Kidney epithelial cell (primary cell): ENCODE measurements at regions not wholly inside any gene's neighbourhood (a gene's known extent, or its start where the extent isn't known, plus 50 kb on each side); places are given as distances from the start of the nearest gene placed in this dataset.

ENCODE experiments used
- DNase-seq: peaks from one replicate; pipeline ENCODE4 v3.0.0-alpha.2; 2010; ENCODE audit warnings: low read depth
- H3K27me3 ChIP-seq: 2 replicates; pipeline ENCODE4 v1.6.0; 2011; ENCODE audit warnings: low read length; ENCODE audit not compliant: control insufficient read depth, insufficient read depth
- H3K36me3 ChIP-seq: 2 replicates; pipeline ENCODE4 v1.5.1; 2011; ENCODE audit warnings: low read length; ENCODE audit not compliant: control insufficient read depth, insufficient read depth
- H3K4me3 ChIP-seq: 2 replicates; pipeline ENCODE4 v1.5.1; 2011; ENCODE audit warnings: low read depth, mild to moderate bottlenecking, control low read depth, low read length
- TF ChIP-seq, protein P1 (sequence below): IDR thresholded peaks from 2 replicates; pipeline ENCODE4 v1.5.1; 2011; ENCODE audit warnings: mild to moderate bottlenecking, moderate library complexity, low read length, control low read depth, inconsistent platforms; ENCODE audit not compliant: insufficient read depth, poor library complexity, severe bottlenecking

DNA sequence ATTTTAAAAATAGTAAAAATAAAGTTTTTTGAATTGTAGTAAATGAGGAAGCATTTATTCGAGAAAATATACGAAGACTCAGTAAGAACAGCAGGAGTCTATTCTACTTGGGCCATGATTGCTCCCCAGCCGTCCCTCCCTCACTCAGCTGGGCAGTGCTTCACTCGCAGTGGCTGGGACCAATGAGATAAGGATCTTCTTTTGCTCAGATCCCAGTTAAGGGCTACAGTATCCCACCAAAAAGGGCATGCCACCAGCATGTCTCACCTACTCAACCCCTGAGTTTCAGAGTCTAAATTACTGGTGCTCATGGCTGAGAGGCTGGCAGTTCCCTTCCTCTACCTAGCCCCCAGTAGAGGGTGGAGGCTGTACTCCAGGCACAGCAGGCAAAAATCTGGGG is 455.7 kb upstream of the PFKP start:
- TF ChIP-seq, protein P1, sequence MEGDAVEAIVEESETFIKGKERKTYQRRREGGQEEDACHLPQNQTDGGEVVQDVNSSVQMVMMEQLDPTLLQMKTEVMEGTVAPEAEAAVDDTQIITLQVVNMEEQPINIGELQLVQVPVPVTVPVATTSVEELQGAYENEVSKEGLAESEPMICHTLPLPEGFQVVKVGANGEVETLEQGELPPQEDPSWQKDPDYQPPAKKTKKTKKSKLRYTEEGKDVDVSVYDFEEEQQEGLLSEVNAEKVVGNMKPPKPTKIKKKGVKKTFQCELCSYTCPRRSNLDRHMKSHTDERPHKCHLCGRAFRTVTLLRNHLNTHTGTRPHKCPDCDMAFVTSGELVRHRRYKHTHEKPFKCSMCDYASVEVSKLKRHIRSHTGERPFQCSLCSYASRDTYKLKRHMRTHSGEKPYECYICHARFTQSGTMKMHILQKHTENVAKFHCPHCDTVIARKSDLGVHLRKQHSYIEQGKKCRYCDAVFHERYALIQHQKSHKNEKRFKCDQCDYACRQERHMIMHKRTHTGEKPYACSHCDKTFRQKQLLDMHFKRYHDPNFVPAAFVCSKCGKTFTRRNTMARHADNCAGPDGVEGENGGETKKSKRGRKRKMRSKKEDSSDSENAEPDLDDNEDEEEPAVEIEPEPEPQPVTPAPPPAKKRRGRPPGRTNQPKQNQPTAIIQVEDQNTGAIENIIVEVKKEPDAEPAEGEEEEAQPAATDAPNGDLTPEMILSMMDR: no peak
- Histone ChIP-seq H3K4me3 (no peak overlapping the region), H3K36me3 (no peaks in the 10 kb centered on the region), H3K27me3 (no peaks in the 10 kb centered on the region)
- no peak for DNase-seq

DNA sequence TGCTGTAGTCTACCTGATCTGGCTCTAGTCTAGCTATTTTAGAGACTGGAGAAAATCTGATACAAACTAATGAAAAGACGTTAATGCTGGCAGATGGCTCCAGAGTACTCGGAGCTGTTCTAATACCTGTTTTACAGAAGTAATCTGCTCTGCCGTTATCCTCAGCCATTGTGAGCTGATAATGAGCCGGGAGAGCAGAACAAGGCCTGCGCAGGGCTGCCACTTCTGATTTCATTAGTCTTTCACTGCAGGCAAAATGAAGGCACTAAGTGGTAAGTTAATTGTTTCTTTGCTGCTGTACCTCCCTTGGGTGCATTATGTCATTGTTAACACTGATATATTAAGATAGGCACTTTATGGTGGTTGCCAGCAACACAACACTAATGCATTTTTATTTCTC is 456.4 kb upstream of the PFKP start:
- TF ChIP-seq, protein P1: no peak
- no peak for DNase-seq
- H3K27me3 ChIP-seq: no peaks in the 10 kb centered on the region
- H3K4me3 ChIP-seq: no peak overlapping the region
- H3K36me3 ChIP-seq: no peaks in the 10 kb centered on the region

DNA sequence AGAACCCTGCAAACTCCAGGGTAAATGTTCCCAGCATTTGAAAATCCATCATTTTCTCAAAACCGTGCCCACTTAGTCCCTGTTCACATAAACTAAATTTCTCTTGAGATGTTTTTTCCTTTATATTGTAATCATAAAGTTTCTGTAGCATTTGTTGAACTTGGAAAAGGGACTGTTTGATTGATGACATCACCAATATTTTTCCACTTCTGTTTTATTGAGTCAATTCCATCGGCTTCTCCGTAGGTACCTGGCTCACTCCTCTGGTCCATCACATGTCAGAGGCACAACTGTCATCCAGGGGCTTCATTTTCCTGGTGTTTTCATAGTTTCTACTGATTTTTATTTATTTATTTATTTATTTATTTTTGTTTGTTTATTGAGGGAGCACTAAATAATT is 462.5 kb upstream of the PFKP start:
- H3K27me3 ChIP-seq: no peaks in the 10 kb centered on the region
- TF ChIP-seq, protein P1: no peak
- DNase-seq: no peak
- H3K36me3 ChIP-seq: no peaks in the 10 kb centered on the region
- H3K4me3 ChIP-seq: no peak overlapping the region

DNA sequence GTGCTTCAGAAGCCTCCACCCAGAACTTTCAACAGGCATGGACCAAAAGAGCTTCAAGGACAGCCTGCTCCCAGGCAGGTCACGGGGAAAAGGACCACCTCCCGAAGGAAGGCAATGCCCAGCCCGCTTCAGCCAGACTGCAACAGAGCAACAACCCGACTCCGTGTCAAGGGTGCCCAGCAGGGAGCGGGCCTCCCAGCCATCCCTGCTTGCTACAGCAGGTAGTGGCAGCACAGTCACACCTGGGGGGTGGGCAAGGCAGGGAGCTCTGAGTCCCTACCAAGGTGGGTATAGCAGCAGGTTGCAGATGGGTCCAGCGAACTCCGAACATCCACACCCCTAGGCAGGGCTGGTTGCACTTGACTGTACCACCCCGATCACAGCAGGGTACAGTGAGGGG is 467.8 kb upstream of the PFKP start:
- no peak for DNase-seq
- H3K36me3 ChIP-seq: no peaks in the 10 kb centered on the region
- H3K4me3 ChIP-seq: no peak overlapping the region
- H3K27me3 ChIP-seq: no peaks in the 10 kb centered on the region
- TF ChIP-seq, protein P1: no peak

DNA sequence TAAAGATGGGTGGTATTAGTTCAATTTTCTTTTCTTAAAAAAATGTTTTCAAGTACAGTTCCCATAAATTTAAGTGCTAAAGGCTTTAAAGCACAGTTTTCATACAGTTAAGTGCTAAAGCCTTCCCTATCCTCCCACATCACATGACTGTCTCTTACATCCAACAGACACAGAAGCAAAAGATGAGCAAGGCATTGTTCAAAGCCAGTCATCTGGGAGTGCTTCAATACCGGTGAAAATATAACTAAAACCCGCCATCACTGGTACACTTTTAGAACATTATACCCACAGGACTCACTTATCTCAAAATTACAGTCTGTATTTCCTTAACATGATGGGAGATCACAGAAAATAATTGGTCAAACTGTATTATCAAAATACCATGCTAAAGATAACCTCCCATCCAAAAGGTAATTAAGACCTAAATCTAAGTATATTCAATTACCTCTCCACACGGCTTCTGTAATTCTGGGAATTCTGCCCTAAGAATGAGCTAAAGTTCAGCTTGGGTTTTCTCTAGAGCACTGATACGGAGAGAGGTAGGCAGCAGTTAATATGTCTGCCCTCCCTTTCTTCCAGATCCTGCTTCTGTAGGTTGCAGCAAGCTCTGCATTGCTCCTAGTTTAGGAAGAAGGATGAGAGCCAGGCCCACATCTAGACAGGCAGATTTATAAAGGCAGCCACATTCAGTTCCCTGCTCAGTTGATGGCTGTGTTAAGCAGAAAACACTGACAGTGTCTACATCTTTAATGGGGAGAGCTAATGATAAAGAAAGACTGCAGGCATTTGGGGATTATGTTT is 474.8 kb upstream of the PFKP start:
- Histone ChIP-seq H3K36me3 (no peaks in the 10 kb centered on the region), H3K4me3 (no peak overlapping the region), H3K27me3 (peaks cover 2% of the 10 kb centered on the region)
- TF ChIP-seq, protein P1: no peak
- no peak for DNase-seq

DNA sequence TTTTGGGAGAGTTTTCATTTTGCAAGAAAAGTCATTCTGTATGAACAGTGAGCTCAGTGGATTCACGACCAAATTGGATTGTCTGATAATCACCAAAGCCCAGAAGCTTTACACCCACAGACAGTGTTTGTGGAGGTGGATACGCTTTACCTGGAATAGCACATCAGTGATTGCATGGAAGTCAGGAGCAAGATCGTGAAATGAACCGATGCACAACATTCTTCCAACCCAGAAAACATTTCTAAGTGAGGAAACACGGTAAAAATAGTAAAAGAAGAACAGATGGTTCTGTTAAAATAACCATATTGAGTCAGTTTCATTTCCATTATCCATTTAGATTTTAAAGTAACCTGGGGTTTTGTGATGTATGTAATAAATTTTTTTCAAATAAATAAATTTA is 478.2 kb upstream of the PFKP start:
- no peak for DNase-seq
- Histone ChIP-seq H3K27me3 (peaks cover 2% of the 10 kb centered on the region), H3K4me3 (no peak overlapping the region), H3K36me3 (no peaks in the 10 kb centered on the region)
- TF ChIP-seq, protein P1: no peak
